ENCODE measurements at regions not wholly inside any gene's neighbourhood (a gene's known extent, or its start where the extent isn't known, plus 50 kb on each side); places are given as distances from the start of the nearest gene placed in this dataset.

- Histone ChIP-seq H2AFZ (ENCODE audit: low read length) (no peak overlapping the region), H4K91ac (ENCODE audit: insufficient read length, low read depth, low read length) (no peak overlapping the region)
Measured at GRCh38 chr22:26903030-26903856, 245.9 kb downstream of the MIAT start.

More at GRCh38 chr22:26903030-26903856, 245.9 kb downstream of the MIAT start:
- Histone ChIP-seq H3K79me1 (ENCODE audit: insufficient read depth, low read depth, low read length, poor library complexity, severe bottlenecking) (no peaks in the 10 kb centered on the region), H3K4me2 (ENCODE audit: insufficient read depth, insufficient read length, low read length) (peak overlapping the region; percentile 91), H3K27ac (ENCODE audit: insufficient read length, low read depth, low read length) (no peak overlapping the region), H4K8ac (replicated peaks; ENCODE audit: insufficient read length, low read depth, low read length) (no peak overlapping the region), H2BK20ac (ENCODE audit: low read depth, low read length, poor library complexity, severe bottlenecking) (no peak overlapping the region), H3K4me1 (ENCODE audit: insufficient read depth, low read length) (no peaks in the 10 kb centered on the region; the same call in 1 of the 2 replicates), H3K18ac (ENCODE audit: insufficient read length, low read depth, low read length) (no peak overlapping the region), H3K79me2 (ENCODE audit: insufficient read depth, low read length) (no peaks in the 10 kb centered on the region), H3K9me3 (ENCODE audit: control insufficient read depth, low read depth, low read length) (no peaks in the 10 kb centered on the region), H3K9ac (ENCODE audit: extremely low read depth, insufficient read length, low read length) (peak overlapping the region; percentile 12), H2AK5ac (ENCODE audit: insufficient read length, low read length) (no peak overlapping the region), H4K5ac (ENCODE audit: insufficient read length, low read depth, low read length) (no peak overlapping the region), H2BK12ac (ENCODE audit: insufficient read length, low read depth, low read length) (no peak overlapping the region), H2BK120ac (ENCODE audit: low read depth, low read length, poor library complexity, severe bottlenecking) (no peak overlapping the region), H3K14ac (ENCODE audit: insufficient read depth, low read length) (no peak overlapping the region), H3K23me2 (ENCODE audit: insufficient read length, low read depth, low read length, poor library complexity, severe bottlenecking) (peaks cover 10% of the 10 kb centered on the region), H3T11ph (ENCODE audit: low read length) (no peak overlapping the region), H2BK5ac (ENCODE audit: insufficient read length, low read length) (no peak overlapping the region), H3K27me3 (ENCODE audit: insufficient read depth, low read length) (no peaks in the 10 kb centered on the region; the same call in 1 of the 2 replicates), H3K56ac (ENCODE audit: insufficient read length, low read depth, low read length) (no peak overlapping the region), H3K4ac (ENCODE audit: low read depth, low read length) (no peak overlapping the region), H2BK15ac (ENCODE audit: low read depth, low read length) (no peak overlapping the region), H4K20me1 (ENCODE audit: control insufficient read depth, insufficient read depth, insufficient read length) (no peaks in the 10 kb centered on the region), H3K23ac (ENCODE audit: insufficient read length, low read depth, low read length) (no peak overlapping the region)
- Mint-ChIP-seq H3K36me3 (ENCODE audit: insufficient read depth in 1 of 3, low read depth in 3 of 3) (no peaks in the 10 kb centered on the region; a peak in 1 of 7 replicates), H3K4me3 (peak overlapping the region; percentile 68 to 83), H3K9me3 (no peaks in the 10 kb centered on the region), H3K4me1 (peaks cover 36 to 50% of the 10 kb centered on the region in 2 experiments), H3K27ac (peak overlapping the region in 1 of 3 experiments; percentile 56; a peak in 2 of 7 replicates), H3K27me3 (ENCODE audit: low read depth) (peaks cover 72% of the 10 kb centered on the region)
- peak; percentile 56 for DNase-seq
- no peak for TF ChIP-seq CTCF (conservative IDR thresholded peaks at IDR 0.05)
- WGBS (ENCODE audit: extremely low coverage, insufficient read length, low lambda C conversion rate): no CpG with 5 or more reads among the region's 36 CpGs
